Suprapubic skin (tissue), 4 donors: ENCODE measurements at regions not wholly inside any gene's neighbourhood (a gene's known extent, or its start where the extent isn't known, plus 50 kb on each side); places are given as distances from the start of the nearest gene placed in this dataset.

ENCODE experiments used
- DNase-seq, 2 donors: peaks; one replicate each; pipeline ENCODE4 v3.0.0-alpha.2; 2019; ENCODE audit warnings: low spot score in 2 of 2
- H3K27ac ChIP-seq: fragments of 200-600 bp; sonication (generic); one replicate; pipeline ENCODE4 v1.5.1; 2019
- H3K27me3 ChIP-seq: fragments of 200-600 bp; sonication (generic); one replicate; pipeline ENCODE4 v1.5.1; 2019
- H3K36me3 ChIP-seq: fragments of 200-600 bp; sonication (generic); one replicate; pipeline ENCODE4 v1.5.1; 2019
- H3K4me1 ChIP-seq: fragments of 200-600 bp; sonication (generic); one replicate; pipeline ENCODE4 v1.5.1; 2019
- H3K4me3 ChIP-seq: fragments of 200-600 bp; sonication (generic); one replicate; pipeline ENCODE4 v1.5.1; 2019; ENCODE audit warnings: mild to moderate bottlenecking
- H3K9me3 ChIP-seq: fragments of 200-600 bp; sonication (generic); one replicate; pipeline ENCODE4 v1.5.1; 2019
- EP300 ChIP-seq: sonication (generic); formaldehyde crosslinking; IDR thresholded peaks from one replicate; pipeline ENCODE4 v1.6.1; 2017; ENCODE audit warnings: antibody characterized with exemption
- POLR2A ChIP-seq, 2 donors: fragments of 450-650 bp; IDR thresholded peaks; one replicate each; pipeline ENCODE4 v1.6.1; 2017; ENCODE audit warnings: antibody characterized with exemption in 2 of 2, mild to moderate bottlenecking in 2 of 2, moderate library complexity in 2 of 2
- POLR2AphosphoS5 ChIP-seq, 3 donors: sonication (generic); formaldehyde crosslinking; IDR thresholded peaks; one replicate each; pipeline ENCODE4 v1.6.1; 2017; ENCODE audit warnings: antibody characterized with exemption in 3 of 3
- WGBS: methylation state at CpG from one replicate; pipeline ENCODE4 v1.1.5; 2018; 5-methylcytosine and 5-hydroxymethylcytosine counted together
- TF ChIP-seq, protein P1 (sequence below), 2 donors: fragments of 200-600 bp in 1 of 2; fragments of 450-650 bp in 1 of 2; sonication (generic) in 1 of 2; IDR thresholded peaks; one replicate each; pipeline ENCODE4 v1.5.1; 2016 to 2019; ENCODE audit warnings: antibody characterized with exemption in 2 of 2, mild to moderate bottlenecking in 1 of 2, moderate library complexity in 1 of 2

DNA sequence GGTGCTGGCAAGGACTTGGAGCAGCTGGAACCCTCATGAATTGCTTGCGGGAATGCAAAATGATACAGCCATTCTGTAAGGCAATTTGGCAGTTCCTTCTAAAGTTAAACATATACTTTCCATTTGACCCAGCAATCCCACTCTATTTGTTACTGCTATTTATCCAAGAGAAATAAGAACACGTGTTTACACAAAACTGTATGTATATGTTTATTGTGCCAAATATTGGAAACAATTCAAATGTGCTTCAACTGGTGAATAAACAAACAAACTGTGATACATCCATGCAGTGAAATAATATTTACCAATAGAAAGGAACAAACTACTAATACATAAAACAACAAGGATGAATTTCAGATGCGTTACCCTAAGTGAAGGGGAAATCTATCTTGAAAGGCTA lies 60.0 kb upstream of the NTRK3 start:
- Histone ChIP-seq H3K9me3 (no peaks in the 10 kb centered on the region), H3K27ac (no peak overlapping the region), H3K4me3 (no peak overlapping the region), H3K36me3 (no peaks in the 10 kb centered on the region), H3K27me3 (peaks cover 1% of the 10 kb centered on the region), H3K4me1 (no peaks in the 10 kb centered on the region)
- TF ChIP-seq EP300 (no peak), POLR2AphosphoS5 (IDR thresholded peaks at IDR 0.05) (no peak), POLR2A (IDR thresholded peaks at IDR 0.05) (no peak)
- TF ChIP-seq, protein P1, sequence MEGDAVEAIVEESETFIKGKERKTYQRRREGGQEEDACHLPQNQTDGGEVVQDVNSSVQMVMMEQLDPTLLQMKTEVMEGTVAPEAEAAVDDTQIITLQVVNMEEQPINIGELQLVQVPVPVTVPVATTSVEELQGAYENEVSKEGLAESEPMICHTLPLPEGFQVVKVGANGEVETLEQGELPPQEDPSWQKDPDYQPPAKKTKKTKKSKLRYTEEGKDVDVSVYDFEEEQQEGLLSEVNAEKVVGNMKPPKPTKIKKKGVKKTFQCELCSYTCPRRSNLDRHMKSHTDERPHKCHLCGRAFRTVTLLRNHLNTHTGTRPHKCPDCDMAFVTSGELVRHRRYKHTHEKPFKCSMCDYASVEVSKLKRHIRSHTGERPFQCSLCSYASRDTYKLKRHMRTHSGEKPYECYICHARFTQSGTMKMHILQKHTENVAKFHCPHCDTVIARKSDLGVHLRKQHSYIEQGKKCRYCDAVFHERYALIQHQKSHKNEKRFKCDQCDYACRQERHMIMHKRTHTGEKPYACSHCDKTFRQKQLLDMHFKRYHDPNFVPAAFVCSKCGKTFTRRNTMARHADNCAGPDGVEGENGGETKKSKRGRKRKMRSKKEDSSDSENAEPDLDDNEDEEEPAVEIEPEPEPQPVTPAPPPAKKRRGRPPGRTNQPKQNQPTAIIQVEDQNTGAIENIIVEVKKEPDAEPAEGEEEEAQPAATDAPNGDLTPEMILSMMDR (IDR thresholded peaks at IDR 0.05): no peak
- DNase-seq: no peak
- 82% methylated on average over 3 of the region's 3 CpGs for WGBS

DNA sequence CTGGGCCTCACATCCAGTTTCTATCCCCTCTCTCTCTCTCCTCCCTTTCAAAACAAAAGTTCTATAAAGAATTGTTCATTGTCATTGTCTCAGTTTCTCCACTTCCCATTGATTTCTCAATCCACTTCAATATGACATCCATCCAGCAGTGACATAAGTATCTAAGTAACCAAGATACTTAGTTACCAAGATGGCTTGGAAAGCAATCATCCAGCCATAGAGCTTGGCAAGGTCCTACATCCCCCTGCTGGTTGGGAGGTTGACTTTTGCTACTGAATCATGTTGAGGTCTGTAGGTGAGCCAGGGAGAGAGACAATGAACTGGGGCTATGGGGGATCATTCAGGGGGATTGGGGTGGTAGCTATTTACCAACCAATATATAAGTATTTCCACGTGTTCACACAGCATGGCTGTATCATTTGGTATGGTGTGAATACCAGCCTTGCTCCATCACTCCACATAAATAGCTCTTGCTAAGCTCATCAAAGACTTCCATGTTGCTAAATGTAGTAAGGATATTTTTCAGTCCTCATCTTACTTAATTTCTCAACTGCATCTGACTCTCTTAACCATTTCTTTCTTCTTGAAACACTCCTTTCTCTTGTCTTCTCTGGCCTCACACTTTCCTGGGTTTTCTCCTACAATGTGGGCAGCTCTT lies 58.8 kb upstream of the NTRK3 start:
- H3K9me3 ChIP-seq: no peaks in the 10 kb centered on the region
- TF ChIP-seq EP300 (no peak), POLR2A (IDR thresholded peaks at IDR 0.05) (no peak), POLR2AphosphoS5 (IDR thresholded peaks at IDR 0.05) (no peak)
- TF ChIP-seq, protein P1 (IDR thresholded peaks at IDR 0.05): no peak
- 100% methylated on average over 1 of the region's 1 CpG for WGBS
- no peak overlapping the region for H3K4me3 ChIP-seq
- H3K36me3 ChIP-seq: no peaks in the 10 kb centered on the region
- no peak overlapping the region for H3K27ac ChIP-seq
- H3K4me1 ChIP-seq: no peaks in the 10 kb centered on the region
- no peaks in the 10 kb centered on the region for H3K27me3 ChIP-seq
- no peak for DNase-seq

DNA sequence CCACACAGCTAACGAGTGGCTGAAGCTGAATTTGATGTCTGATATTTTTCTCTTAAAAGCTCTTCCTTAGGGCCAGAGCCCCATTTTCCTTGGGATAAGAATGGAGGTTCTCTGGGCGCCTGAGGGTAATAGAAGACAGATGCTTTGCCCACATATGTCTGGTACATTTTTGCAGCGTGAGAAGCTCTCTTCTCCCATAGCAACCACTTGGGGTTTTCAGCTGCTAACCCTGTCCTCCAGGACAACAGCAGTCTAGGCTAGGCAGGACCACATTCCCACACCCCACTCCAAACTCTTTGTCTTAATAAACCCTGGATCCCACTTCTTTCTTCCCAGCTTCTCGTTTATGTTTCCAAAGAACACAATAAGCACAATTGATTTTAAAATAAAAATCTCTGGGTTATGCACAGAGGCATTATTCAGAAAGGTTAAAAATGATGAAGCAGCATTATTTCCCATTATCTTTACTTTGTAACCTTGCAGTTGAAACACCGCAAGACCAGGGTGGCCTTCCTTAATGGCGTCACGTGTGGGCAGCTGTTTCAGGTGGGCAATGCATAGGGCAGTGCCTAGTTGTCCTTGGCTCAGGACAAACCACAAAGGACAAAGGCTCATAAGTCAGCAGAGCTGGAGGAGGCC lies 56.5 kb upstream of the NTRK3 start:
- no peak overlapping the region for H3K27ac ChIP-seq
- no peak for TF ChIP-seq POLR2A (IDR thresholded peaks at IDR 0.05)
- TF ChIP-seq, protein P1 (IDR thresholded peaks at IDR 0.05): no peak
- no peak for TF ChIP-seq EP300
- no peak for TF ChIP-seq POLR2AphosphoS5 (IDR thresholded peaks at IDR 0.05)
- H3K4me1 ChIP-seq: no peaks in the 10 kb centered on the region
- WGBS: 63% methylated on average over 7 of the region's 7 CpGs
- no peaks in the 10 kb centered on the region for H3K9me3 ChIP-seq
- H3K4me3 ChIP-seq: no peak overlapping the region
- H3K27me3 ChIP-seq: no peaks in the 10 kb centered on the region
- no peaks in the 10 kb centered on the region for H3K36me3 ChIP-seq
- no peak for DNase-seq

DNA sequence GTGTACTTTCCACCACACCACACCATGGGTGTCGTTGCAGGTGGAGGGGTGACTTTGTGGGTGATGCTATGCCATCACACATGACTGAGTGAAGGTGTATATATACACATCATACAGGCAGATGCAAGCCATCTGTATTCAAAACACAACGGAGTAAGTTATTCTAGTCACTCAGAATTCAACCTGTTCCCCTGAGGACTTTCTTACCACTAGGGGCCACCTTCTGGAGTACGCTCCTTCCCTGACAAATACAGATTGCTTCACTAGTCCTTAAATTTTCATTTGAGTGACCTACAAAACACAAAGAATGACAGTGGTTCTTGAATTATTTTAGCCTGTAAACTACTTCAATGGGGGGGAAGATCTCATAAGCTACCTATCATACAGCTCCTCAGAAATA lies 52.8 kb upstream of the NTRK3 start:
- no peak for DNase-seq
- Histone ChIP-seq H3K4me1 (no peaks in the 10 kb centered on the region), H3K9me3 (no peaks in the 10 kb centered on the region), H3K36me3 (no peaks in the 10 kb centered on the region), H3K27ac (no peak overlapping the region), H3K27me3 (no peaks in the 10 kb centered on the region), H3K4me3 (no peak overlapping the region)
- WGBS: 75% methylated on average over 3 of the region's 3 CpGs
- TF ChIP-seq POLR2A (IDR thresholded peaks at IDR 0.05) (no peak), POLR2AphosphoS5 (IDR thresholded peaks at IDR 0.05) (no peak), EP300 (no peak)
- TF ChIP-seq, protein P1 (IDR thresholded peaks at IDR 0.05): no peak

DNA sequence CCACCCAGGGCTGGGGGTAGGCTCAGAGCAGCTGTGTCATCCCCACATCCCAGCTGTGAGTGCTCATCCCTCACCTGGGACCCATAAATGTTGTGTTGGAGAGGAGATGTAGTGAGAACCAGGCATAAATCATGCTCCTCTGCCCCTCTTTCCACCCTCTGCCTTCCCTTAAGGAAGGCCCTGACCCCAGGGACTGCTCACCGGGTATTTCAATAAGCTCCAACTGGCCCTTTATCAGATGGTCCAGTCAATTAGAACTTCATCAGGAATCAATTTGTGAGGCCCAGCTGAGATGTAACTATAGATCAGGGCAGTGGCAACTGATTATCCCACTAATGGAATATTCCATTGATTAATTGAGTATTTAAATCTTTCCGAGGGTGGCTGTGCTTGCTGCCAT lies 50.8 kb upstream of the NTRK3 start:
- Histone ChIP-seq H3K36me3 (no peaks in the 10 kb centered on the region), H3K27me3 (peaks cover 4% of the 10 kb centered on the region), H3K4me1 (no peaks in the 10 kb centered on the region), H3K27ac (no peak overlapping the region), H3K4me3 (no peak overlapping the region), H3K9me3 (no peaks in the 10 kb centered on the region)
- DNase-seq: no peak
- no peak for TF ChIP-seq POLR2AphosphoS5 (IDR thresholded peaks at IDR 0.05)
- TF ChIP-seq POLR2A (IDR thresholded peaks at IDR 0.05): no peak
- 67% methylated on average over 2 of the region's 2 CpGs for WGBS
